Lower leg skin (tissue), 4 donors: ENCODE measurements at regions not wholly inside any gene's neighbourhood (a gene's known extent, or its start where the extent isn't known, plus 50 kb on each side); places are given as distances from the start of the nearest gene placed in this dataset.

Experiments used
- DNase-seq, 2 donors: peaks; one replicate each; pipeline ENCODE4 v3.0.0-alpha.2; 2019; ENCODE audit warnings: low spot score in 2 of 2
- H3K4me3 ChIP-seq: fragments of 200-600 bp; sonication (generic); 2 replicates; pipeline ENCODE4 v1.5.1; 2017; ENCODE audit warnings: mild to moderate bottlenecking, low read depth; ENCODE audit not compliant: poor library complexity, severe bottlenecking
- POLR2A ChIP-seq, 2 donors: fragments of 450-650 bp; IDR thresholded peaks; one replicate each; pipeline ENCODE4 v1.6.1; 2016 to 2017; ENCODE audit warnings: antibody characterized with exemption in 2 of 2, mild to moderate bottlenecking in 1 of 2, moderate library complexity in 1 of 2
- WGBS, 2 donors: methylation state at CpG; one replicate each; pipeline ENCODE4 v1.1.5; 2018; 5-methylcytosine and 5-hydroxymethylcytosine counted together
- intact Hi-C: fragments of 100-400 bp; cut with DNase I; formaldehyde crosslinking; loops from one replicate; pipeline ENCODE4 v1.15.0; 2023; ENCODE audit warnings: low total_unique reads
- TF ChIP-seq, protein P1 (sequence below), 3 donors: fragments of 450-650 bp; IDR thresholded peaks; one replicate each; pipeline ENCODE4 v1.5.1; 2016; ENCODE audit warnings: antibody characterized with exemption in 3 of 3, mild to moderate bottlenecking in 3 of 3, moderate library complexity in 2 of 3

DNA sequence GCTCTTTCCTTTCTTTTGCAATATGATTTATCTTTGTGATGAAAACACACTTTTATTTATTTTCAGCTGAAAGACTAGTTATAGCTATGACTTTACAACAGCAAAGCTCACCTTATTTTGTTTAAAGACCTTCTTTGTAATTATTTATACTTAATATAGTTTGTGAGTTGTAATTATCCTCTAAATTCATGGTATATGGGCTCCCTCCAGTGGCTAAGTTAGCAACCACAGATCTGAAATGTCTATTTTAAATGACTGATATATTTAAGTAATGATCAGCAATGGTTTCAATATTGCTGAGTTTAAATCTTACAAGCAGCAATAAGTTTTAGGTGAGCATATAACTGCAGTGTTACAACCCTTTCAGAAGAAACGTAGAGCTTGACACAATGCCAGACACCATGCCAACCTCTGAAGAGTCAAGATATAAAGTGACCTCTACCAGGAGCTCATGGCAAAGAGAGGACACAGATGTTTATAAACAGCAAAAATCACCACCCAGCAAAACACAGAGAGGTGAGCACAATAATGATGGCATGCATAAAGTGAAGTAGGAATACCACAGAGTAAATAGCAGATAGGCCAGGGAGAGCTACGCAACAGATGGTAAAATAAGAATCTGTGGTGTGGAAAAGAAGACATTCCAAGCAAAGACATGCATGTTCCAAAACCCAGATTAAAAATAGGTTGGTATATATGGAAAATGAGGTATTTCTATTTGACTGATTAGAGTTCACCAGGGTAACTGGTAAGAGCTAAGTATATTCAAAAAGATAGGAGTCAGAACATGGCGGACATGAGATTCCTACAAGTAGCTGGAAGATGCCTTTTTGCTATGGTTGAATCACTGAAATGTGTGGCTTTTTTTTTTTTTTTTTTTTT lies 143.7 kb upstream of the ZNF385D start:
- intact Hi-C loops = no loop called here
- no peak overlapping the region for H3K4me3 ChIP-seq
- TF ChIP-seq, protein P1, sequence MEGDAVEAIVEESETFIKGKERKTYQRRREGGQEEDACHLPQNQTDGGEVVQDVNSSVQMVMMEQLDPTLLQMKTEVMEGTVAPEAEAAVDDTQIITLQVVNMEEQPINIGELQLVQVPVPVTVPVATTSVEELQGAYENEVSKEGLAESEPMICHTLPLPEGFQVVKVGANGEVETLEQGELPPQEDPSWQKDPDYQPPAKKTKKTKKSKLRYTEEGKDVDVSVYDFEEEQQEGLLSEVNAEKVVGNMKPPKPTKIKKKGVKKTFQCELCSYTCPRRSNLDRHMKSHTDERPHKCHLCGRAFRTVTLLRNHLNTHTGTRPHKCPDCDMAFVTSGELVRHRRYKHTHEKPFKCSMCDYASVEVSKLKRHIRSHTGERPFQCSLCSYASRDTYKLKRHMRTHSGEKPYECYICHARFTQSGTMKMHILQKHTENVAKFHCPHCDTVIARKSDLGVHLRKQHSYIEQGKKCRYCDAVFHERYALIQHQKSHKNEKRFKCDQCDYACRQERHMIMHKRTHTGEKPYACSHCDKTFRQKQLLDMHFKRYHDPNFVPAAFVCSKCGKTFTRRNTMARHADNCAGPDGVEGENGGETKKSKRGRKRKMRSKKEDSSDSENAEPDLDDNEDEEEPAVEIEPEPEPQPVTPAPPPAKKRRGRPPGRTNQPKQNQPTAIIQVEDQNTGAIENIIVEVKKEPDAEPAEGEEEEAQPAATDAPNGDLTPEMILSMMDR (IDR thresholded peaks at IDR 0.05) = no peak
- no peak for TF ChIP-seq POLR2A (IDR thresholded peaks at IDR 0.05)
- 70 to 72% methylated on average over 3 of the region's 3 CpGs for WGBS, 2 donors
- no peak for DNase-seq

DNA sequence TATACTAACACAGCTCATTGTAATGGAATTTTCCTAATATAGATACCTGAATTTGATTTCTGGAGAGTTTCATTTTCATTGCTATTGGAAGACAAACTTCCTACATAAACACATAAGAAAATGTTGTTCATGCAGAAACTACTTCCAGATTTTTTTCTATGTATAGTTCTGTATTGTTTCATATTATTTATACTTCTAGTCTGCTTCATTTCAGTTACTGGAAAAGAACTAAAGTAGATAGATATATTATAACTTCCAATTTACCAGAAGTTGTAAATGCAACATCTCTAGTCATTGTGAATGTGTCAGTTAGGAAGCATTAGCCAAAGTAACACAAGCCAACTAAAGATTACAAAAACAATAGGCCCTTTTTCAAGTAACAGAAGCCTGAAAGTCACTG lies 147.3 kb upstream of the ZNF385D start:
- intact Hi-C loops = no loop called here
- no peak for DNase-seq
- no peak for TF ChIP-seq POLR2A (IDR thresholded peaks at IDR 0.05)
- TF ChIP-seq, protein P1 (IDR thresholded peaks at IDR 0.05) = no peak
- H3K4me3 ChIP-seq = no peak overlapping the region

DNA sequence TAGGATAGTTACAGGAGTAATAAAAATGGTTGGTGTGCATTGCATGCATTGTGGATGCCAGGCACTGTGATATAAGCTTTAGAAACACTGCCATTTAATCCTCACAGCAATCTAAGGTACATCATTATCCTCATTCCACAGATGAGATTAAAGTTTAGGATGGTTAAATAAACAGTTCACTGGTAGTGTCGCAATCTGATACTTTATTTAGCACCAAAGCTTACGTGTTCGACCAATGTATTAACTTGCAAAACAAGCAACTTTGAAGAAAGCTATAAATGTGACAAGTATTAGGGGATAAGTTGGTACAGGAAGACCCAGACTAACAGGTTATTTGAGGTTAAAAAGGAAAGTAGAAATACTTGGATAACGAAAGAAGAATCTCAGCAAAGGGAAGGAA lies 150.5 kb upstream of the ZNF385D start:
- WGBS, 2 donors = 56 to 59% methylated on average over 4 of the region's 4 CpGs
- TF ChIP-seq, protein P1 (IDR thresholded peaks at IDR 0.05) = no peak
- no peak for TF ChIP-seq POLR2A (IDR thresholded peaks at IDR 0.05)
- intact Hi-C loops = no loop called here
- DNase-seq = no peak
- no peak overlapping the region for H3K4me3 ChIP-seq

DNA sequence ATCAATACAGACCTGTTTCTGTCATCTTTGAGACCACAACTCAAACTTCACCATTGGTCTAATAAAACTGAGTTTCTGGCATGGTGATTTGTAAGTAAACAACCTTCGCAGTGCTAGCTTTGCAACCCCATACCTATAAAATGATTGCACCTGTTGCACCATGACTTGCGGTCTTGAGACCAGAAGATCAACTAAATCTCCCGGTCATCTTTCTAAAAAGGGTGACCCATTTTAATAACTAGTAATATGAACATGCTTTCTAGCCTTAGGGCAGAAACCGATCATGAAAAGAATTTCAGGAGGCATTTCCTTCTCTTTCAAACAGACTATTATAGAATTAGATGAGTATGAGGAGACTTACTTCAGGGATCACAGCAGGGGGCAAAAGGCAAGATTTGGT lies 151.9 kb upstream of the ZNF385D start:
- intact Hi-C loops = no loop called here
- TF ChIP-seq, protein P1 (IDR thresholded peaks at IDR 0.05) = no peak
- TF ChIP-seq POLR2A (IDR thresholded peaks at IDR 0.05) = no peak
- WGBS, 2 donors = 79 to 82% methylated on average over 4 of the region's 4 CpGs
- DNase-seq = no peak
- no peak overlapping the region for H3K4me3 ChIP-seq

DNA sequence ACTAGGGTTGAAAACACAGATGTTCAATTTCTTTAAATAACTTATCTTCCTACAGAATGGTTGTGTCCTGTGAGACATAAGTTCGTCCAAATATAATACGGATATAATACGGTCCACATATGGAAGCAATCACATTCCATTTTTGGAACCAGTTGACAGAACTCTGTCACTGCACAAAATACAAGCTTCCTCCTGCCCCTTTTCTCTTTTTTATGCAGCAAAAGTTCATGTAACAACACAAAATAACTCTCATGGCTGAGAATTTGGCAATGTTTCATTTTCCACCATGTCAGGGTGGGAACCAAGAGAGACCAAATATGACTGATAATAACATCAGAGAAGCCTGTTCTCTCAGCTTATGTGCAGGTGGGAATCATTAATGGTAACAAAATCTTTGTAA lies 158.1 kb upstream of the ZNF385D start:
- TF ChIP-seq, protein P1 (IDR thresholded peaks at IDR 0.05) = no peak
- no peak for TF ChIP-seq POLR2A (IDR thresholded peaks at IDR 0.05)
- no peak overlapping the region for H3K4me3 ChIP-seq
- 41 to 45% methylated on average over 3 of the region's 3 CpGs for WGBS, 2 donors
- intact Hi-C loops = no loop called here
- no peak for DNase-seq

DNA sequence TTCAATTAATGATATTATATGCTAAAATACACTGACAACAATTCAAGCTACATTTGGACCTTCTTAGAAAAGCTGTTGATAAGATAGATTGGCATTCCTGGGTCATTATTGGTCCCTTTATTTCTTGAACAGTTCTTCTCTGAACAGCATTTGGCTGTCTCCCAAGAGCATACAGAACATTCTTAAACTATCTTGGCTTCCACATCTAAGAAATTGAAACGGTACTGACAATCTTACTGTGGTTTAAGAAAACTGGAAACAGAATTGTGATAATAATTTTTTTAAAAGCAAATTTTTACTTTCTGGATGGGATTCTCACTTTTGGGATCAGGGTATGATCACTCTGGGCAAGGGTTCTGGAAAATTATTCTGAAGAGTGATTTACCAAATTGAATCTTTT lies 161.7 kb upstream of the ZNF385D start:
- TF ChIP-seq, protein P1 (IDR thresholded peaks at IDR 0.05) = no peak
- TF ChIP-seq POLR2A (IDR thresholded peaks at IDR 0.05) = no peak
- H3K4me3 ChIP-seq = no peak overlapping the region
- intact Hi-C loops = no loop called here
- DNase-seq = no peak
- WGBS, 2 donors = 0 to 9% methylated on average over 1 of the region's 1 CpG
